ENCODE measurements at regions not wholly inside any gene's neighbourhood (a gene's known extent, or its start where the extent isn't known, plus 50 kb on each side); places are given as distances from the start of the nearest gene placed in this dataset.

- H3K4me1 ChIP-seq, result no peaks in the 10 kb centered on the region
- FAIRE-seq (no peak), ATAC-seq (no peak), DNase-seq (no peak)
- intact Hi-C loops (cut with DNase I), result no loop called here
- H3K36me3 ChIP-seq, result no peaks in the 10 kb centered on the region
- no peak for TF ChIP-seq CTCF (IDR thresholded peaks at IDR 0.05)
- WGBS, 2 donors, result 77 to 93% methylated on average over 3 of the region's 3 CpGs
- H3K9me3 ChIP-seq, result no peaks in the 10 kb centered on the region
- H3K27ac ChIP-seq, result no peak overlapping the region
- H3K27me3 ChIP-seq, result no peaks in the 10 kb centered on the region
- no peak overlapping the region for H3K4me3 ChIP-seq
Observed at GRCh38 chr14:94903883-94904282, 134.0 kb upstream of the GSC start.

- WGBS, 2 donors, result 92 to 95% methylated on average over 4 of the region's 4 CpGs
- intact Hi-C loops (cut with DNase I), result no loop called here
- Histone ChIP-seq H3K4me1 (no peaks in the 10 kb centered on the region), H3K27ac (no peak overlapping the region), H3K27me3 (no peaks in the 10 kb centered on the region), H3K4me3 (no peak overlapping the region), H3K36me3 (no peaks in the 10 kb centered on the region), H3K9me3 (no peaks in the 10 kb centered on the region)
- FAIRE-seq, result no peak
- no peak for DNase-seq
- no peak for TF ChIP-seq CTCF (IDR thresholded peaks at IDR 0.05)
- ATAC-seq, result no peak
Observed at GRCh38 chr14:94903338-94903737, 133.4 kb upstream of the GSC start.

- ATAC-seq (no peak), FAIRE-seq (no peak), DNase-seq (no peak)
- Histone ChIP-seq H3K9me3 (no peaks in the 10 kb centered on the region), H3K4me1 (no peaks in the 10 kb centered on the region), H3K27ac (no peak overlapping the region), H3K36me3 (no peaks in the 10 kb centered on the region), H3K4me3 (no peak overlapping the region), H3K27me3 (no peaks in the 10 kb centered on the region)
- TF ChIP-seq CTCF (IDR thresholded peaks at IDR 0.05), result no peak
- intact Hi-C loops (cut with DNase I), result no loop called here
- 63 to 66% methylated on average over 4 of the region's 4 CpGs for WGBS, 2 donors
Observed at GRCh38 chr14:94897561-94897960, 127.6 kb upstream of the GSC start.

DNA sequence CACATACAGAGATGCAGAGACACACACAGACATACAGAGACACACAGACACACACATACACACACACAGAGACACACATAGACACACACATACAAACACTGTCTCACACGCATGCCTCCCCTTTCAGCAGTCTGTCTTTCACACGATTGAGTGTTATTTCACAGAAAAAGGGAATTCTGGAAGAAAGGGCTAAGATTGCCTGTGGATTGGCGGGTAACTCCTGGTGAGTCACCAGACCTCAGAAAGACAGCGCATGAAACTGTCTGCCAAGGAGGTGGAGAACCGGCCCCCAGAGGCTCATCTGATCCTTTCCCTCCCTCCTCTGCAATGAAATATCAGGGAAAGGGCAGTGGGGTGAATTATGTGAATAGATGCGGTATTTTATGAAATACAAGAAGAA, 127.2 kb upstream of the GSC start:
- intact Hi-C loops (cut with DNase I), result no loop called here
- no peaks in the 10 kb centered on the region for H3K27me3 ChIP-seq
- no peak overlapping the region for H3K27ac ChIP-seq
- TF ChIP-seq CTCF (IDR thresholded peaks at IDR 0.05), result no peak
- DNase-seq, result no peak
- H3K4me3 ChIP-seq, result no peak overlapping the region
- FAIRE-seq, result no peak
- 70 to 79% methylated on average over 6 of the region's 6 CpGs for WGBS, 2 donors
- H3K4me1 ChIP-seq, result no peaks in the 10 kb centered on the region
- no peaks in the 10 kb centered on the region for H3K36me3 ChIP-seq
- ATAC-seq, result peak in 1 of 4 donors; percentile 65
- H3K9me3 ChIP-seq, result no peaks in the 10 kb centered on the region

- H3K4me1 ChIP-seq, result peaks cover 0 to 2% (median 0%) of the 10 kb centered on the region in 3 donors
- FAIRE-seq (no peak), ATAC-seq (no peak), DNase-seq (no peak)
- 76 to 82% methylated on average over 17 of the region's 17 CpGs for WGBS, 2 donors
- no peak overlapping the region for H3K4me3 ChIP-seq
- no peaks in the 10 kb centered on the region for H3K27me3 ChIP-seq
- no peaks in the 10 kb centered on the region for H3K36me3 ChIP-seq
- no peak overlapping the region for H3K27ac ChIP-seq
- intact Hi-C loops (cut with DNase I), result no loop called here
- TF ChIP-seq CTCF (IDR thresholded peaks at IDR 0.05), result no peak
- no peaks in the 10 kb centered on the region for H3K9me3 ChIP-seq
Observed at GRCh38 chr14:94893411-94894160, 123.7 kb upstream of the GSC start.
